Smooth muscle cell (in vitro differentiated cells): ENCODE measurements at regions not wholly inside any gene's neighbourhood (a gene's known extent, or its start where the extent isn't known, plus 50 kb on each side); places are given as distances from the start of the nearest gene placed in this dataset.
A peak's percentile ranks its signal among the peaks of the same experiment; 100 is the strongest.

Experiments
- DNase-seq: peaks from one replicate; lab custom pipeline; 2025; ENCODE audit not compliant: unreplicated experiment; lab: John Stamatoyannopoulos, UW
- H2AFZ ChIP-seq: fragments of 200-600 bp; sonication (generic); 2 replicates; pipeline ENCODE4 v1.6.0; 2016; ENCODE audit warnings: antibody characterized with exemption, low read depth, mild to moderate bottlenecking
- H3F3A ChIP-seq: fragments of 200-600 bp; sonication (generic); 2 replicates; pipeline ENCODE4 v1.6.0; 2017; ENCODE audit warnings: antibody characterized with exemption, low read depth
- H3K27ac ChIP-seq: fragments of 200-600 bp; sonication (generic); 2 replicates; pipeline ENCODE4 v1.5.1; 2016; ENCODE audit warnings: low read depth, mild to moderate bottlenecking
- H3K27me3 ChIP-seq: fragments of 200-600 bp; sonication (generic); 2 replicates; pipeline ENCODE4 v1.6.1; 2016; ENCODE audit warnings: low read depth, mild to moderate bottlenecking
- H3K36me3 ChIP-seq: fragments of 200-600 bp; sonication (generic); 2 replicates; pipeline ENCODE4 v1.5.1; 2016; ENCODE audit warnings: low read depth
- H3K4me1 ChIP-seq: fragments of 200-600 bp; sonication (generic); 2 replicates; pipeline ENCODE4 v1.5.1; 2016; ENCODE audit warnings: low read depth
- H3K4me2 ChIP-seq: fragments of 200-600 bp; sonication (generic); 2 replicates; pipeline ENCODE4 v1.6.0; 2016; ENCODE audit warnings: mild to moderate bottlenecking
- H3K4me3 ChIP-seq: fragments of 200-600 bp; sonication (generic); 2 replicates; pipeline ENCODE4 v1.5.1; 2016; ENCODE audit warnings: mild to moderate bottlenecking
- H3K79me2 ChIP-seq: fragments of 200-600 bp; sonication (generic); 2 replicates; pipeline ENCODE4 v1.6.0; 2016; ENCODE audit warnings: low read depth, mild to moderate bottlenecking
- H3K9ac ChIP-seq: fragments of 200-600 bp; sonication (generic); 2 replicates; pipeline ENCODE4 v1.6.0; 2016; ENCODE audit warnings: low read depth
- H3K9me3 ChIP-seq: fragments of 200-600 bp; sonication (generic); replicated peaks from 2 replicates; pipeline ENCODE4 v1.5.1; 2016; ENCODE audit warnings: low read depth
- H4K20me1 ChIP-seq: fragments of 200-600 bp; sonication (generic); 2 replicates; pipeline ENCODE4 v1.6.0; 2016; ENCODE audit warnings: low read depth
- CTCF ChIP-seq: fragments of 200-600 bp; sonication (generic); IDR thresholded peaks from 2 replicates; pipeline ENCODE4 v1.5.1; 2017; ENCODE audit warnings: borderline replicate concordance, mild to moderate bottlenecking, antibody characterized with exemption; ENCODE audit not compliant: insufficient read depth, poor library complexity, severe bottlenecking
- WGBS: methylation state at CpG from one replicate; pipeline ENCODE4 v1.1.7; 2016; ENCODE audit warnings: low lambda C conversion rate; 5-methylcytosine and 5-hydroxymethylcytosine counted together

- 51% methylated on average over 5 of the region's 5 CpGs for WGBS
- Histone ChIP-seq H3K4me2 (no peak overlapping the region), H3K9ac (no peak overlapping the region), H3F3A (no peaks in the 10 kb centered on the region), H3K9me3 (no peaks in the 10 kb centered on the region), H3K27ac (no peak overlapping the region), H4K20me1 (no peaks in the 10 kb centered on the region), H3K4me3 (no peak overlapping the region), H2AFZ (no peak overlapping the region), H3K4me1 (no peaks in the 10 kb centered on the region), H3K79me2 (no peaks in the 10 kb centered on the region), H3K36me3 (no peaks in the 10 kb centered on the region), H3K27me3 (no peaks in the 10 kb centered on the region)
- no peak for DNase-seq
- TF ChIP-seq CTCF, result no peak
These were observed 919.0 kb upstream of the ALCAM start for GRCh38 chr3:104447681-104448080.

- no peaks in the 10 kb centered on the region for H4K20me1 ChIP-seq
- no peaks in the 10 kb centered on the region for H3F3A ChIP-seq
- no peak overlapping the region for H3K27ac ChIP-seq
- no peak overlapping the region for H3K9ac ChIP-seq
- H3K79me2 ChIP-seq, result no peaks in the 10 kb centered on the region
- no peak overlapping the region for H3K4me2 ChIP-seq
- H3K4me3 ChIP-seq, result no peak overlapping the region
- no peaks in the 10 kb centered on the region for H3K4me1 ChIP-seq
- no peak for TF ChIP-seq CTCF
- no peaks in the 10 kb centered on the region for H3K9me3 ChIP-seq
- DNase-seq, result no peak
- H3K36me3 ChIP-seq, result no peaks in the 10 kb centered on the region
- 96% methylated on average over 4 of the region's 4 CpGs for WGBS
- no peak overlapping the region for H2AFZ ChIP-seq
- H3K27me3 ChIP-seq, result no peaks in the 10 kb centered on the region
These were observed 914.0 kb upstream of the ALCAM start for GRCh38 chr3:104452697-104453096.

GRCh38 chr3:104458657-104459056 is 908.1 kb upstream of the ALCAM start:
- Histone ChIP-seq H3K27ac (no peak overlapping the region), H3K4me1 (no peaks in the 10 kb centered on the region), H3K27me3 (no peaks in the 10 kb centered on the region), H3K4me3 (no peak overlapping the region), H3K9ac (no peak overlapping the region), H4K20me1 (no peaks in the 10 kb centered on the region), H3K9me3 (no peaks in the 10 kb centered on the region), H3K36me3 (no peaks in the 10 kb centered on the region), H3K79me2 (no peaks in the 10 kb centered on the region), H2AFZ (no peak overlapping the region), H3K4me2 (no peak overlapping the region), H3F3A (no peaks in the 10 kb centered on the region)
- TF ChIP-seq CTCF, result no peak
- no peak for DNase-seq

- H3K27ac ChIP-seq, result no peak overlapping the region
- peak; percentile 43 for TF ChIP-seq CTCF
- no peaks in the 10 kb centered on the region for H3K4me1 ChIP-seq
- peak overlapping the region; percentile 46 for H2AFZ ChIP-seq
- DNase-seq, result no peak
- no peaks in the 10 kb centered on the region for H3K36me3 ChIP-seq
- H3K9ac ChIP-seq, result no peak overlapping the region
- no peak overlapping the region for H3K4me2 ChIP-seq
- H3K4me3 ChIP-seq, result no peak overlapping the region
- H3F3A ChIP-seq, result no peaks in the 10 kb centered on the region
- no peaks in the 10 kb centered on the region for H3K27me3 ChIP-seq
- WGBS, result 19% methylated on average over 1 of the region's 1 CpG
- no peaks in the 10 kb centered on the region for H3K79me2 ChIP-seq
- H4K20me1 ChIP-seq, result no peaks in the 10 kb centered on the region
- no peaks in the 10 kb centered on the region for H3K9me3 ChIP-seq
These were observed 906.0 kb upstream of the ALCAM start for GRCh38 chr3:104460477-104461406.
